OCI-M2 (cell line): ENCODE measurements at regions not wholly inside any gene's neighbourhood (a gene's known extent, or its start where the extent isn't known, plus 50 kb on each side); places are given as distances from the start of the nearest gene placed in this dataset.
"Not testable (repeated sequence)": the region's sequence is repeated elsewhere in the genome, so short reads cannot be mapped to it uniquely, and the experiment has no call there.

ENCODE experiments used
- DNase-seq: peaks from one replicate; lab custom pipeline; 2025; ENCODE audit not compliant: unreplicated experiment; lab: John Stamatoyannopoulos, UW

DNA sequence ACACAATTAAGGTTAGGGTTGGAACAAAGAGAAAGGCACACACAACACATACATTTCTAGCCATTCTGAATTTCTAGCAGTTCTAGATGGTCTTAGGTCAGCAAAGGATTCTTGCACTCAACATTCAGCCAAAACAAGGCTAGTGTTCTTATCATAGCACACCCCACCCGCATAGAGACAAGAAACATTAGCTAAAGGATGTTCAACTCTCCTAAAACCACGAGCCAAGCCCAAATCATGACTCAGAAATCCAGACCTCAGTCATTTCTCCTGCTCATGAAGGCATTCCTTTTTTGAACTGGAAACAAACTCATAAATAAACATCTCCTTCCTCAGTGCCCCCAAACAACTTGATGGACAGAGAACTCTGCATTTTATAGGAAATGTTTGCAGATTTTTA lies 293.0 kb upstream of the NOTCH2NLA start:
- DNase-seq: not testable (repeated sequence)

- DNase-seq: not testable (repeated sequence)
Observed at GRCh38 chr1:146513754-146514153, 284.9 kb upstream of the NOTCH2NLA start.

DNA sequence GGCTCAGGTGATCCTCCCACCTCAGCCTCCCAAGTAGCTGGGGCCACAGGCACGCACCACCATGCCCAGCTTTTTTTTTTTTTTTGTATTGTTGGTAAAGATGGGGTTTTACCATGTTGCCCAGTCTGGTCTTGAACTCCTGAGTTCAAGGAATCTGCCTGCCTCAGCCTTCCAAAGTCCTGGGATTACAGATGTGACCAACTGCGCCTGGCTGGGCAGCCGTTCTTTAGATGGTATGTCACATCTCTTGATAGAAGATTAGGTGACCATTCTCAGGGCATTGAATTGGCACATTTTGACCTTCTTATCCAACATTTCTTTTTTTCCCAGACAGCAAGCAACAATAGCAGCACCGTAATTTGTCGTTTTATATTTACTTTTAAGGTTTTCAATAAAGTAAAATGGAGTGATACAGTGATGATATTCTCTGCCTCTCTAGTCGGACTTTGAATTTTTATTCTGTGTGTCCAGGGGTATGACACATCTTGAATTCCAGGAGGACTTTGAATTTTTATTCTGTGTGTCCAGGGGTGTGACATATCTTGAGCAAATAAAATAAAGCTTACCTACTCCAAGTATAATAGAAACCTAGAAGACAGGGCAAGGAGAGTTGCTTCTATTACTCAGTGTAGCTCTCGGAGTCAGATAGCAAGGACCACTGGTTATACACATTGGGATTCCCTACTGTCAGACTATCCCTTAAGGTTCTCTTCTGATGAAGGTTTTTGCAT lies 282.4 kb upstream of the NOTCH2NLA start:
- DNase-seq: not testable (repeated sequence)

GRCh38 chr1:146510248-146510983 lies 281.6 kb upstream of the NOTCH2NLA start:
- DNase-seq: not testable (repeated sequence)

GRCh38 chr1:146504121-146504520 lies 275.3 kb upstream of the NOTCH2NLA start:
- not testable (repeated sequence) for DNase-seq

DNA sequence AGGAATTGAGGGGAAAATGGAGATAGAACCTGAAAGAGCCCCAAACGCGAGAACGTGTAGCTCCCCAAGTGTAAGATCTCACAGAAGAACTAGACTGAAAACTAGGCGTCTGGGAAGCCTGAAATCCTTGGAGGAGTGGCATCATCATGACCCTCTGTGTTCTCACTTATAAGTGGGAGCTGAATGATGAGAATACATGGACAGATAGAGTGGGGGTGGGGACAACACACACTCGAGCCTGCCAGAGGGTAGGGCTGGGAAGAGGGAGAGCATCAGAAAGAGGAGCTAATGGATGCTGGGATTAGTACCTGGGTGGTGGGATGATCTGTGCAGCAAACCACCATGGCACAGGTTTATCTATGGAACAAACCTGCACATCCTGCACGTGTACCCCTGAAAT lies 258.7 kb upstream of the NOTCH2NLA start:
- not testable (repeated sequence) for DNase-seq

DNA sequence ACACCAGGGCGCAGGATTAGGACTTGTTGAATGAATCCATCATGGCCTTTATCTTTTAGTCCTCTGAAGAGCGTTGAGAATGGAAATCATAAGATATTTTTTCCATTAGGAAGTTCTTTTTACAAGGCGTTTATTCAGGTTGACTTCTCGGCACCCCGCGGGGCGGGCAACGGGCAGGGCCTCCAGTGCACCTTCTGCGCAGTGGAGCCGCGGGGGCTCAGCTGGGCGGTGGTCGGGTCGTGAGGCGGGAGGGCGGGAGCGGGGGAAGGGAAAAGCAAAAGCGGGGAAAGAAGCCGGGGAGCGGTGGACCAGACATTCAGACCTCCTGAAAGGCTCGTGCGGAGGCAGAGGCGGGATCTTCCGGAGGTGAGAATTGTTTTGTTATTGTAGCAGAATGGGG lies 258.3 kb upstream of the NOTCH2NLA start:
- DNase-seq: not testable (repeated sequence)

DNA sequence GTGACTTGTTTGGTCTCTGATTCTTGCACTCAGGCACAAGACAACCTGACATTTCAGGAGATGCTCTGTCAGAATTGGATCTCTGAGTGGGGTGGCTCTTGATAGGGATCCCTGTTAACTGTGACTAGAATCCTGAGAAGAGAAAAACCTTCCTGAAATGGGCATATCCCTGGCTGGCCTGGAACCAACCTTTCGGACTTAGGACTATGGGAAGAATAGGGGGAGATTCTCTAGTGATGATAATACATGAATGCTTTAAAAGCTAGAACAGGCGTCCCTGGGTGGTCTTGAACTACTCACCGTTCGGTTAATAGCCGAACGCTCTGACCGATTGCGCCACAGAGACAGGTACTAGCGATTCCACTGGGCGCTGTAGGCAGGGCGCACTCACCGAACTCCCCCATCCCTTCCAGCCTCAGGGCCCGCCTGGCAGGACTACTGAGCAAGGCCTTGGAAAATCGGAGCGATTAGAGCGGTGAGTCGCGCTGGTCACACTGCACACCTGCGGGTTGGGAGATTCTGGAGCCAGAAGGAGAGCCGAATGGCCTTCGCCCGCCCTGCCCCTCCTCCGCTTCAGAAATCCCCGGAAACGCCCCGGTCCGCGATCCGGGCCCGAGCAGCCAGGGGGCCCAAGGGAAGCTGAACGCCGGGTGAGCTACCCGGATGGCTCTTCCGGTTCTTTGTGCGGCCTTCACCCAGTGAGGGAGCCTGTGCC lies 257.6 kb upstream of the NOTCH2NLA start:
- not testable (repeated sequence) for DNase-seq

- DNase-seq: not testable (repeated sequence)
Observed at GRCh38 chr1:146484195-146484594, 255.4 kb upstream of the NOTCH2NLA start.

DNA sequence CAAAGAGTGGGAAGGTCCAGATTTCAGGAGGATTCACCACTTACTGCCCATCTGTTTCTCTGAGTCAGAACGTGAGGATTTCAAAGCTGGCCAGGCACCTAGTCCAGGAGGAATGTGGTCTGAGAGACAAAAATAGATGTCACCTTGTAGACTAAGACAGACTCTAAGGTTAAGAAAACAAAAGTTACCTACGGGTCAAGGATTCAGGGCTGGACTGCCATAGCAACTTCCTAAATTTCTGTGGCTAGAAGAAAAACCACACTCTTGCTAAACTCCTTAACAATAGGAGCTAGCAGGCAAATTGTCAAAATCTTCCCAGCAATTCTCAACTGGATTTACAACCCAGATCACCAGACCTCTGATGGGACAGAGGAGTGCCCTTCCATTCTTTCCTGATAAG lies 250.4 kb upstream of the NOTCH2NLA start:
- DNase-seq: not testable (repeated sequence)

DNA sequence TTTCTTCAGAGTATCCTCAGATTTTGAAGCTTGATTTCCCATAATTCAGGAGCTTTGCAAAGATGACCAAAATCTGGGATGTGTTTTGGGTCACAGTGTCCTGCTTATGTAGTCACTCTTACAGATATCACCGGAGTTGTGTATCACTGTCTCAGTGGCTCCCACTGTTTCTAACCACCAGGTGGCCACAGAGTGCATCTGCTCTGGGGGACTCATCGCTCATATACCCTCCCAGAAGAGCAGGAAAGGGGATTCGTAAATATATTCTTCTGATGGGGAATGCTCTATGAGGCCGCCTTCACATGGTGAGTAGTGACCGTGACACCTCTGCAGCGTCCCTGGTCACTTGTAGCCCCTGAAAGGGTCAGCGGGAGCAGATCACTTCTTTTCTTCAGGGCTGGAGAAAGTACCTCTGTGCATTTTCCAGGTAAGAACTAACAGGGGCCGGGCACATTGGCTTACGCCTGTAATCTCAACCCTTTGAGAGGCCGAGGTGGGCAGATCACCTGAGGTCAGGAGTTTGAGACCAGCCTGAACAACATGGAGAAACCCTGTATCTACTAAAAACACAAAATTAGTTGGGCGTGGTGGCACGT lies 249.4 kb upstream of the NOTCH2NLA start:
- DNase-seq: not testable (repeated sequence)

GRCh38 chr1:146475086-146475485 lies 246.3 kb upstream of the NOTCH2NLA start:
- not testable (repeated sequence) for DNase-seq

DNA sequence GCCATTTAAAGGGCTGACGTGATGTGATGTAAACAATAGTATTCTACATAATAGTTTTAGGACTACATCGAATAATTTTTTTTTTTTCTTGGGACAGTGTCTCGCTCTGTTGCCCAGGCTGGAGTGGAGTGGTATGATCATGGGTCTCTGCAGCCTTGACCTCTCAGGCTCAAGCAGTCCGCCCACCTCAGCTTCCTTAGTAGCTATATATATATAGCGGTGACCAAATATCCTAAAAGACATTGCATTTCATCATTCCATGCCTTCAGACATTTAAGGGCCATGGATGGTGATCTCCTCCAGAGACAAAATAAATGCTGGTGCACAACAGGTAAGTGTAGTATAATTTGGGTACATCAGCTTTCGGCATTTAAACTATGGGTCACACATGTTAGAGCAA lies 245.4 kb upstream of the NOTCH2NLA start:
- DNase-seq: not testable (repeated sequence)

DNA sequence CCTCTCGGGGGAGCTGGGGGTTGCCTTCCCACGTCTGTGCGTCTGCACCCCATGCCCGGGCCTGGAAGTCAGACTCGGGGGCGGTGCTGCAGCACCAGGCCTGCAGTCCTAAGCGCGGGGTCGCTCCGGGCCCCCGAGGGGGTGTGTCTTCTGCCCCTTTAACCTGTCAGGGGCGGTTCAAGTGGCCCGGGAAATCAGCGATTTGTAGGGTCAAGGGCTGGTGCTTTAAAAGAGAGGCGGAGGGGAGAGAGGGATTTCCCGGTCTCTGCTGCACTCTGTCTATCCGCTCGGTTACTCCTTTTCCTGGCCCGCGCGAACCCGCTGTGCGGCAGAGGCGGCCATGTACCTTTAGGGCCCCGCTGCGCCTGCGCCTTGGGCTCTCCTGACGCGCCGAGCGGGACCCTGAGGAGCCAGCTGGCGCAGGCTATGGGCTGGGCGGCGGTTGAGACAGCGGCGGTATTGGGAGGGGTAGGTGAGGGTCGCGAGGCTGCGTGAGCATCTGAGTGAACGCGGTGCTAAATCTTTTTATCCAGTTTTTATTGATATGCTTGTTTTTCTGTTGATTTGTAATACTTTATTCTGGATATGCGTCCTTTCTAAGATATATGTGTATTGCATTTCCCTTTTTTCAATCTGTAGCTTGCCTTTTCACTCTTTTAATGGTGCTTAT lies 243.5 kb upstream of the NOTCH2NLA start:
- not testable (repeated sequence) for DNase-seq

- not testable (repeated sequence) for DNase-seq
Observed at GRCh38 chr1:146459939-146460338, 231.1 kb upstream of the NOTCH2NLA start.

- not testable (repeated sequence) for DNase-seq
Observed at GRCh38 chr1:146459308-146459707, 230.5 kb upstream of the NOTCH2NLA start.

GRCh38 chr1:146448877-146449246 lies 220.0 kb upstream of the NOTCH2NLA start:
- DNase-seq: not testable (repeated sequence)

- not testable (repeated sequence) for DNase-seq
Observed at GRCh38 chr1:146448212-146448876, 219.5 kb upstream of the NOTCH2NLA start.

DNA sequence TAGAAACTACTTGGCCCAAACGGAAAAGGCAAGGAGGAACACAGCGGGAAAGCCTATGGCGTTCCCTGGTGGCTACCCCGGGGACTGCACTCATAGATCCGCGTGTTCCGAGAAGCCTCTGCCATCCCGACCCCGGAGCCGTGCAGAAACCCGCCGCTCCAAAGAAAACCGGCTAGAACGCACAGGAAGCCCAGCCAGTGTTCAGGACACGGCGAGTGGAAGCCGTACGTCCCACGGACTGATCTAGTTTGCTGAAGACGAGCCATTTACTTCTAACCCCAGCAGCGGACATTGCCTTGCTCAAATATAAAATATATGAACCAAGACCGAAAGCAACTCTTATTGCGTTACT lies 215.0 kb upstream of the NOTCH2NLA start:
- DNase-seq: not testable (repeated sequence)
